ENCODE measurements at regions not wholly inside any gene's neighbourhood (a gene's known extent, or its start where the extent isn't known, plus 50 kb on each side); places are given as distances from the start of the nearest gene placed in this dataset.
A peak's percentile ranks its signal among the peaks of the same experiment; 100 is the strongest.

DNA sequence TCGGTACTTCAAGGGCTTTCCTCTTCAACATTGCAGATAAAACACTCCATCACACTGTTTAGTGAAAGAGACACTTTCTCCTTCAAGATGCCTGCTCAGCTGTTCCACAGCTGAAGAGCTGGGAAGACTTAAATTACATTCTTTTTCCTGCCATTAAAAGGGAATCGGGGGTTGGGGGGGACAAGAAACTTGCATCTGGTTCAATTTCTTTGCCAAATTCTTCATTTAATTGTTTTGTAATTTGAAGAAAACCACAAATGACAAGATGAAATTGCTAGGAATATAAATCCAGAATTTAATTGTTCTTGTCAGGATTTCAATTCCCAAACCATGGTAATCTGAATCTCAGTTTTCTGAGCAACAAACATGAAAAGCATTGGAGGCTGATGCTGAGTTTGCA is 478.3 kb downstream of the EBF1 start:
- H3K9me3 ChIP-seq = no peaks in the 10 kb centered on the region
- peaks cover 0 to 27% (median 4%) of the 10 kb centered on the region in 4 donors for H3K4me1 ChIP-seq
- no peak overlapping the region for H3K27ac ChIP-seq
- ATAC-seq = no peak
- intact Hi-C loops (cut with DNase I) = no loop called here
- no peak overlapping the region for H3K4me3 ChIP-seq
- DNase-seq = no peak
- TF ChIP-seq POLR2A (IDR thresholded peaks at IDR 0.05) = no peak
- TF ChIP-seq CTCF (IDR thresholded peaks at IDR 0.05) = no peak
- no peaks in the 10 kb centered on the region for H3K36me3 ChIP-seq
- 68% methylated on average over 2 of the region's 2 CpGs for WGBS (ENCODE audit: insufficient coverage, low coverage, low lambda C conversion rate, missing lambda C conversion rate)
- H3K27me3 ChIP-seq = no peaks in the 10 kb centered on the region

DNA sequence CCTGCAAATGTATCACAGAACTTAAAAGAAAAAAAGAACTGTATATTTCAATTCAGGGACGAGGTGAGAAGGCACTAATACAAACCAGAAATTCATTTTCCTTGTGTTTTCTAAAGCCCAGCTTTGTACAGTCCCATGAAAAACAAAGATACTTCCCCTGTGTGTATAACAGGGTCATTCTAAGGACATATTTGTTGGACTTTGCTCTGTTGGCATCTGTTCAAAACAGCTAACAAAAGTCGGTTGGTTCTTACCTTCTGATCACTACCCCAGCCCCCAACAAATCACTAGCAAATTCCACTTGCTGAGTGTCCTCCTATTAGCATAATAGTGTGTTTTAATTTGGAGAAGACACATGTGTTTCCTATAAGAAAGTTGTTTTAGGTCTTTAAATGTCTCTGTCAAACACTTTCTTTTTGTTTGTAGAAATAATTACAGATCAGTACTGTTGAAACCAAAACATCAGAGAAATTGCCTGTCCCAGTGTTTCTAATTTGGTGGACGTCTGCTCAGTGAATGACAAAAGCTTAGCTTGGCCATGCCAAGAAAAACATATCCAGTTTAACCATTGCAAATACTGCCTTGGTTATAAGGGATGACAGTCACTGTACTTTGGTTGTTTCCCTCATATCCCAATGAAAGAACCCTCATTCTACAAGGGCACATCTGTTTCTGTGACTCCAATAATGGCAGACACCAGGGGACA is 480.5 kb downstream of the EBF1 start:
- Histone ChIP-seq H3K4me3 (no peak overlapping the region), H3K4me1 (peaks cover 0 to 27% (median 4%) of the 10 kb centered on the region in 4 donors), H3K27me3 (no peaks in the 10 kb centered on the region), H3K27ac (peak overlapping the region in 2 of 3 donors; percentile 16 to 59), H3K36me3 (no peaks in the 10 kb centered on the region), H3K9me3 (no peaks in the 10 kb centered on the region)
- DNase-seq (peak in 1 of 3 donors; percentile 47), ATAC-seq (peak; percentile 91 to 94 (median 92))
- WGBS (ENCODE audit: insufficient coverage, low coverage, low lambda C conversion rate, missing lambda C conversion rate) = 19% methylated on average over 3 of the region's 3 CpGs
- no peak for TF ChIP-seq POLR2A (IDR thresholded peaks at IDR 0.05)
- no peak for TF ChIP-seq CTCF (IDR thresholded peaks at IDR 0.05)
- intact Hi-C loops (cut with DNase I) = no loop called here

- Histone ChIP-seq H3K4me3 (no peak overlapping the region), H3K4me1 (peaks cover 0 to 27% (median 4%) of the 10 kb centered on the region in 4 donors), H3K27ac (peak overlapping the region in 1 of 3 donors; percentile 59), H3K27me3 (no peaks in the 10 kb centered on the region), H3K36me3 (no peaks in the 10 kb centered on the region), H3K9me3 (no peaks in the 10 kb centered on the region)
- DNase-seq = no peak
- ATAC-seq = no peak
- intact Hi-C loops (cut with DNase I) = no loop called here
- WGBS (ENCODE audit: insufficient coverage, low coverage, low lambda C conversion rate, missing lambda C conversion rate) = 57% methylated on average over 2 of the region's 2 CpGs
- TF ChIP-seq CTCF (IDR thresholded peaks at IDR 0.05) (no peak), POLR2A (IDR thresholded peaks at IDR 0.05) (no peak)
Measured at GRCh38 chr5:158618256-158618655, 481.5 kb downstream of the EBF1 start.

- ATAC-seq (no peak), DNase-seq (no peak)
- Histone ChIP-seq H3K27me3 (no peaks in the 10 kb centered on the region), H3K4me3 (no peak overlapping the region), H3K27ac (no peak overlapping the region), H3K9me3 (no peaks in the 10 kb centered on the region), H3K36me3 (no peaks in the 10 kb centered on the region), H3K4me1 (peaks cover 0 to 27% (median 4%) of the 10 kb centered on the region in 4 donors)
- intact Hi-C loops (cut with DNase I) = no loop called here
- no peak for TF ChIP-seq CTCF (IDR thresholded peaks at IDR 0.05)
- no peak for TF ChIP-seq POLR2A (IDR thresholded peaks at IDR 0.05)
Measured at GRCh38 chr5:158616707-158617106, 483.0 kb downstream of the EBF1 start.
